M059J (cell line): ENCODE measurements at regions not wholly inside any gene's neighbourhood (a gene's known extent, or its start where the extent isn't known, plus 50 kb on each side); places are given as distances from the start of the nearest gene placed in this dataset.
"Not testable (repeated sequence)": the region's sequence is repeated elsewhere in the genome, so short reads cannot be mapped to it uniquely, and the experiment has no call there.

Source experiments
- DNase-seq: peaks from one replicate; pipeline ENCODE4 v3.0.0-alpha.2; 2012; ENCODE audit warnings: low read depth

- no peak for DNase-seq
Observed at GRCh38 chr11:22065472-22065871, 127.4 kb upstream of the ANO5 start.

GRCh38 chr11:22069844-22070243 lies 123.0 kb upstream of the ANO5 start:
- DNase-seq, result no peak

GRCh38 chr11:22076271-22076930 lies 116.5 kb upstream of the ANO5 start:
- no peak for DNase-seq

GRCh38 chr11:22078063-22078462 lies 114.8 kb upstream of the ANO5 start:
- DNase-seq, result no peak

GRCh38 chr11:22079133-22079872 lies 113.6 kb upstream of the ANO5 start:
- no peak for DNase-seq

GRCh38 chr11:22082178-22082577 lies 110.7 kb upstream of the ANO5 start:
- no peak for DNase-seq

- no peak for DNase-seq
Observed at GRCh38 chr11:22082788-22083187, 110.1 kb upstream of the ANO5 start.

- DNase-seq, result no peak
Observed at GRCh38 chr11:22084056-22084455, 108.8 kb upstream of the ANO5 start.

- no peak for DNase-seq
Observed at GRCh38 chr11:22084564-22084963, 108.3 kb upstream of the ANO5 start.

GRCh38 chr11:22089609-22090008 lies 103.3 kb upstream of the ANO5 start:
- DNase-seq, result no peak

- DNase-seq, result no peak
Observed at GRCh38 chr11:22106566-22106965, 86.3 kb upstream of the ANO5 start.

- no peak for DNase-seq
Observed at GRCh38 chr11:22115470-22116029, 77.3 kb upstream of the ANO5 start.

GRCh38 chr11:22127981-22128380 lies 64.9 kb upstream of the ANO5 start:
- not testable (repeated sequence) for DNase-seq

- DNase-seq, result no peak
Observed at GRCh38 chr11:22130462-22131053, 62.3 kb upstream of the ANO5 start.

GRCh38 chr11:22133776-22134175 lies 59.1 kb upstream of the ANO5 start:
- no peak for DNase-seq

- DNase-seq, result no peak
Observed at GRCh38 chr11:22138264-22138663, 54.6 kb upstream of the ANO5 start.
